Kidney capillary endothelial cell (primary cell): ENCODE measurements at regions not wholly inside any gene's neighbourhood (a gene's known extent, or its start where the extent isn't known, plus 50 kb on each side); places are given as distances from the start of the nearest gene placed in this dataset.
"Not testable (repeated sequence)": the region's sequence is repeated elsewhere in the genome, so short reads cannot be mapped to it uniquely, and the experiment has no call there.

Source experiments
- DNase-seq: peaks from one replicate; pipeline ENCODE4 v3.0.0-alpha.2; 2018; ENCODE audit warnings: low spot score

DNA sequence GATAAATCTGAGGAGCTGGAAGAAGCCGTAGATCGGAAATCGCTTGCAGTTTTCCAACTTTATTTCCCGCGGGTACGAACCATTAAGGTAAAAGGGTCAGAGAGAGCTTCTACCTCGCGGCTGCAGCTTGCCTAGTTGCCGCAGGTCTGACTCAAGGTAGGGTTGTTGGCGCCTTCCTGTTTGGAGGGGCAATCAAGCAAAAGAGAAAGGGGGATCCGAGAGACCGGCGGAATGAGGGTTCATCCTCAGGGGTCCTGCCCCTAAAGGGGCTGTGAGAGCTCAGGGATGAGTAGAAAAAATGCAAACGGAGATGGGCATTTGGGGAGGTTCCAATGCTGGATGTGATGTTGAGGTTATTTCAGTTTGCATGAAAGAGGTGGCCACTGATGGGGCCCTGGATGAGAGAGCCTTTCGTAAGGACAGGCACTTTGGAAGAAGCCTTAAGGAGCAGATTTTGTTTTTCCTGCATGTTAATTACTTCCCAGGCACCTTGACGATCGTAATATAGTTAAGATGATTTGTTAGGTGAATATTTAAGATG is 265.4 kb downstream of the CGGBP1 start:
- no peak for DNase-seq

DNA sequence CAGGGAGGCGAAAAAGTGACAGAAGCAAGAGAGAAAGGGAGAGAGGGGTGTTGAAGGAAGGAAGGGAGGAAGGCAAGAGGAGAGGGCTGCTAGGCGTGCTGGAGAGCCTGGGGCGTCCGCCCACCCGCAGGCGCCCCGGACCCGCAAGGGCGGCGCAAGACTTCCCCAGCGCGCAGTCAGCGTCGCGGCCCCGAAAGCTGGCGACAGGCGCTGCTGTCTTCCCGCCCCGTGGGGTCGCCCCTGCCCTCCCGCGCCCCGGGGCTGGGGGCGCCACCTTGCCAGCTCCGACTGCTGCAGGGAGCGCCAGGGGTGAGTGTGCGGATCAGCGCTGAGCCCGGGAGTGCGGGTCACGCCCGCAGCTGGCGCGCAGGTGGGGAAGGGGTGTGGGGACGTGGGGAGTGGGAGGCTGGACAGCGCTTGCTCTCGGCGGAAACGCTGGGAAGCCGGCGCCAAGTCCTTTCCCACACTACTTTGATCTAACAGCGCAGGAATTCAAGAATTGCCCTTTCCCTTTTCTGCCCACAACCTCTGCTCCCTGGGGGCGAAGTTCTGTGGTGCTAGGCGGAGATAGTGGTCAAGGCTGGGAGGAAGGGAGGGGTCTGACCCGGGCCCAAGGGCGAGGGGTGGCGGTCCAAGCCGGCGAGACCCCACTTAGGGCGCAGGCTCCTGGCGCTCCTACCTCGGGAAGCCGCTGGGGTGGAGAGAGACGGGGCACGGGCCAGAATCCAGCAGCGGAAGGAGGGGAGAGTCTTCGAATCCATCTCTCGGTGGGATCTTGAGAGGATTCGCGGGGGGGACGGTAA is 266.1 kb downstream of the CGGBP1 start, which contains the start of gene HTR1F:
TSS of gene HTR1F (plus strand) at position 173 of the 803 bp plus-strand sequence.
- no peak for DNase-seq

- no peak for DNase-seq
Measured at GRCh38 chr3:87792198-87792533, 266.6 kb downstream of the CGGBP1 start.

DNA sequence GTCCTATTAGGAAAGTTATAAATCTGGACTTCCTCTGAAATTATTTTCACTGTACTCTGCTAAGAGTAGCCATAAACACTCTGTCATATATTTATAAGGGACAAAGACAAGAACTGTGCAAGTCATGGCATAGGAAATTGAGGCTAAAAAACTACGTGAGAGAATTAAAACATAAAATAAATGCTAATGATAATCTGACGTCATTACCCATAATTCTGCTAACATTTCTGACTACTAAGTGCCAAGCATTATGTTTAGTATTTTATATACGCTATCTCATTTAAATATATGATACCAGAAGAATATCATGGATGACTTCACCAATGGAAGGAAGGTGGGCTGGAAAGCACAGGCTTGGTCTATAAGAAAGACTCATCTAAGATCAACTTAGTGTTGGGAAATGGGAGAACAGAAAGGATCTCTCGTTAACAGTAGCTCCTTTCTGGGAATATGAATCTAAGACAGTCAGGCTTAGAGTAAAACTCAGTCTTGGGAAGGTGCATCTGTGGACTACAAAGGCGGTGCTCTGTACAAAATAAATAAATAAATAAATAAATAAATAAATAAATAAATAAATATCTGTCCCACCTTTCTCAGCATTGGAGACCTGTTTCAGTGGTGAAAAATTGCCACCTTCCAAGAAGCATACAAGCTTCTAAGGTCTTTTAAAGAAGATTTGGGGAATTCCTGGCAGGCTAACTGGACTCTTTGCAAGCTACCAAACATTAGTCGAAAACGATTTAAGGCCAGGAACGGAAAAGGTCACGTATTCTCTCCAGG is 267.4 kb downstream of the CGGBP1 start:
- DNase-seq: no peak

GRCh38 chr3:87789049-87789448 is 269.8 kb downstream of the CGGBP1 start:
- not testable (repeated sequence) for DNase-seq

GRCh38 chr3:87788516-87788915 is 270.3 kb downstream of the CGGBP1 start:
- no peak for DNase-seq

GRCh38 chr3:87780811-87781210 is 278.0 kb downstream of the CGGBP1 start:
- DNase-seq: no peak

DNA sequence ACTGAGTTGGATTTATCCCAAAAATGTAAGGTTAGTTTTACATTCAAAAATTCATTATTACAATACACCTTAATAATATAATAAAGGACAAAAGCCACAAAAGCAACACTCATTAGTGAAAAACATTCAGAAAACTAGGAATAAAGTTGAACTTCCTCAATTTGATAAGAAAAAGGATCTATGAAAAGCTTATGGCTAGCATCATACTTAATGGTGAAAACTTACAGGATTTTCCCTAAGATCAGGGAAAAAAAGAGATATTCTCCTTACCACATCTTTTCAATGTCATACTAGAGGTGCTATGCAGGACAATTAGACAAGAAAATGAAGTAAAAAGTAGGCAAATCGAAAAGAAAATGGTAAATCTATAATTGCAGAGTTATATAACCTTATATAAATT is 279.9 kb downstream of the CGGBP1 start:
- no peak for DNase-seq

DNA sequence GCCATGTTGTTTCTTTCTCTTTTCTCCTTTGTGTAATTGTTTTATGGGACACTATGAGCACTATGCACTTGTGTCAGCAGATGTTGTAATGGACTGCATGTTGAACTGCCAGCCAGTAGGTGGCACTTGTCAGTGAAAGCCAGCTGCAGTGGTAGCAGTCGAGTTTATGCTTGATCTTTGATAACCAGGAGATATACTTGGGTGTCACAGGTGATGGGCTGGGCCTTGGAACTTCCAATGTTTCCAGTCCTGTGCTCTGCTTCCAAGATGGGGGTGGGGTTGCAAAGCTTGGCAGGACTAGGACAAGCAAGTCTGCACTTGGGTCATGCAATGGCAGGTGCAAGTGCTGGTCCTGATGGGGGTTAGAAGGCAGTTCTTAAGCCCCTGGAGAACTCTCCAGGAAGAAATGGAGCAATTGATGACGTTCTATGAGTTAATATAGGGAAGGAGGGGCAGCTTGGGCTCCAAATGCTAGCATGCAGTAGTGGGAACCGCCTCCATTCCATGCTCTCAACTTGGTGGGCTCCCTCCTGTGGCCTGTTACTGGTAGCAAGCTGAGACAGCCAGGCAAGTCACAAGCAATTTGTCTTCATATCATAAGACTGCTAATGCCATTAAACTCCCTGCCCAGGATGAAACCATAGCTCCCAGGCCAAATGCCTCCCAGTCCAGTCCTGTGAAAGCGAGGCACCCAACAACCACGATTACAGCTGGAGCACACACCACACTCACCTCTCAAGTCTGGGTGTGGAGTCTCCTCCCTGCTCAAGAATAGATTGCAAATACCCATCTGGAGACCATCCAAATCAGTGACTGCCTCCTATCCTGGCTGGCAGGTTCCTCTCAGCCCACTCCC is 287.2 kb downstream of the CGGBP1 start:
- peak; percentile 28 for DNase-seq

GRCh38 chr3:87766721-87767120 is 292.1 kb downstream of the CGGBP1 start:
- DNase-seq: no peak

- no peak for DNase-seq
Measured at GRCh38 chr3:87765256-87765655, 293.5 kb downstream of the CGGBP1 start.

GRCh38 chr3:87761795-87762194 is 297.0 kb downstream of the CGGBP1 start:
- DNase-seq: no peak

DNA sequence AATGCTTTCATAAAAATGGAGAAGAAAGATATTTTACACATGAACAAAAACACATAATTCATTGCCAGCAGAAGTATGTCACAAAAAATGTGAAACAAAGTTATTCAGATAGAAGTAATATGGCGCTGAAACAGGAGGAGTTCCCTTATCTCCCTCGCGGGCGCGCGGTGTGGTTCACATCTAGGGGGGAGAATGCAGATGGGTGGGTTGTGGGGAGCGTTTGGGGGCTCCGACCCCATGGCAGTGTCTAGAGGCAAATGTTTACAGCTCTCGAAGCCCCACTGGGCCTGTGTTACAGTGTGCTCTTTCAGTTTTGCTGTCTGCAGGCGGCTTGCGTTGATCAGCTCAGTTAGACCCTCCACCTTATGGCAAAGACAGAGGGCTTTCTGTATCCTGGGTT is 297.5 kb downstream of the CGGBP1 start:
- DNase-seq: no peak

DNA sequence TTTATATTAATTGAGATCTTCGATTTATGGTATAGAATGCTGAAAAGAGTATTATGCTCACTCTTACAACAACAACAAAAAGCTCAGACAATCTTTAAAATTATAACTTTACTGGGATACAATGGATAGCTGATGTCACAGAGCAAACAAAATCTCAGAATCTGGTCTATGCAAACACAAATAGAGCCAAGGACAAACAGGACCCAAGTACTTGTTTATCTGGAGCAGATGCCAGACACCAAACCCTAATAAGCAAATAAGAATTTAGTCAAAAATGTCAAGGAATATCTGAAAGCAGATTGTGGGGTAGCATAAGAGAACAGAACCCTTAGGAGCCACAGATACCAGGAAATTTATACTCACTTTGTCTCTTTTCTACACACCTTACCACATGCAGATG is 302.2 kb downstream of the CGGBP1 start:
- DNase-seq: no peak

DNA sequence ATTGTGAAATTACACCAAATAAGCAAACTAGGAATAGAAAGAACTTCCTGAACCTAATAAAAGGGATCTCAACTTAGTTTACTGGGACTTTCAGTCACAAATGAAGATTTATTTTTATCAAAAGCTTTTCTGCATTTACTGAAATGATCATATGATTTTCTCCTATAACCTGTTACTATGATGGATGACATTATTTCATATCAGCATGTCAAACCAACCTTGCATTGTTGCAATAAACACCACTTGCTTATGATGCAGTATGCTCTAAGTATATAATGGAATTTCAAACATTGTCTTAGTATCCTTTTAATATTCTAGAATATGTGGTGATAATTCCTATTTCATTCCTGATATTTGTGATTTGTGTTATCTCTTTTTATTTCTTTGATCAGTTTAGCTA is 303.0 kb downstream of the CGGBP1 start:
- DNase-seq: no peak

GRCh38 chr3:87742250-87742649 is 316.6 kb downstream of the CGGBP1 start:
- DNase-seq: no peak

DNA sequence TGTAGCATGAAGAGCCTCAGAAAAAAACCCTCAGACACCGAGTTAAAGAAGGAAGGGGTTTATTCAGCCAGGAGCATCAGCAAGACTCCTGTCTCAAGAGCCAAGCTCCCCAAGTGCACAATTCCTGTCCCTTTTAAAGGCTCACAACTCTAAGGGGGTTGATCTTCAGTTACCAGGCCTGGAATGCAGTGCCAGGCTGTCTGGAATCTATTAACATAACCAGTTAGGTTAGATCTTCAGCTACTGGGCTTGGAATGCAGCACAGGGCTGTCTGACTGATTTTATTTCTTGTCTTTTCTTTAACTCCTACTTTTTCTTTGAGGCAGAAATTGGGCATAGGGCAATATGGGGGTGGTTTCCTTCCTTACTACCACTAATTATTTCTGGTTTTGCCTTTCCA is 317.9 kb downstream of the CGGBP1 start:
- DNase-seq: not testable (repeated sequence)

- DNase-seq: not testable (repeated sequence)
Measured at GRCh38 chr3:87737817-87738216, 321.0 kb downstream of the CGGBP1 start.

DNA sequence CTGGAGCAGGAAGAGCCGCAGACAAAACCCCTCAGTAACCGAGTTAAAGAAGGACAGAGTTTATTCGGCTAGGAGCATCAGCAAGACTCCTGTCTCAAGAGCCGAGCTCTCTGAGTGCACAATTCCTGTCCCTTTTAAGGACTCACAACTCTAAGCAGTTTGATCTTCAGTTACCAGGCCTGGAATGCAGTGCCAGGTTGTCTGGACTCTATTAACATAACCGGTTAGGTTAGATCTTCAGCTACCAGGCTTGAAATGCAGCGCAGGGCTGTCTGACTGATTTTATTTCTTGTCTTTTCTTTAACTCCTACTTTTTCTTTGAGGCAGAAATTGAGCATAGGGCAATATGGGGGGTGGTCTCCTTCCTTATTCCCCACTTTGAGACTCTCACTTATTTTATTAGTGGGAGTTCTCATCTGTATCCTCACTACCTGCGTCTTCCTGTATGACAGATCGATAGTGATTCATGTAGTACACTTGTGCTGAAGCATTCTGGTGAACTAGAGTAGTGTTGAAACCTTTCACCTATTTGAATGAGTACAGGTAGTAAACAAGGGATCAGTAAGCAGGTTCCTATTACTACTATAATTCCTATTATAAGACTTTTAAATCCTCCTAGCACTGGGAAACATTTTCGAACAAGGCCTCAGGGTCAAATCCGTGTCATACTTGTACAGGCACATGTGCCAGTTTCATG is 325.0 kb downstream of the CGGBP1 start:
- no peak for DNase-seq

- DNase-seq: no peak
Measured at GRCh38 chr3:87732294-87732693, 326.5 kb downstream of the CGGBP1 start.

DNA sequence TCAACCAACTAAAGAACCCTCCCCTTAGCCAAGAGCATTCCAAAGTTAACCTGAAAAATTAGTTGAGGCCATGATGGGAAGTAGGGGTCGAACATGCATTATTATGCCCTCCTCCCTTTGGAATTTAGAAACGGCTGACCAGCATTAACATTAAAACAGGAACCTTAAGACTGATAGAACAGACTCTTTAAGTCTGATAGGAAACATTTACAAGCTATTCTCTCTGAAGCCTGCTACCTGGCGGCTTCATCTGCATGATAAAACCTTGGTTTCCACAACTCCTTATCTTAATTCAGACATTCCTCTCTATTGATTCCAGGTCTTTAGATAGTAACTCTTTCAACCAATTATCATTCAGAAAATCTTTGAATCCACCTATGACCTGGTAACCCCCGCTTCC is 331.0 kb downstream of the CGGBP1 start:
- no peak for DNase-seq

GRCh38 chr3:87719060-87719459 is 339.7 kb downstream of the CGGBP1 start:
- DNase-seq: no peak
